ENCODE measurements at regions not wholly inside any gene's neighbourhood (a gene's known extent, or its start where the extent isn't known, plus 50 kb on each side); places are given as distances from the start of the nearest gene placed in this dataset.
"Not testable (repeated sequence)": the region's sequence is repeated elsewhere in the genome, so short reads cannot be mapped to it uniquely, and the experiment has no call there.

GRCh38 chr6:109912952-109913351, 65.2 kb upstream of the GPR6 start:
- no peak for TF ChIP-seq CTCF (IDR thresholded peaks at IDR 0.05; ENCODE audit: low read depth, low read length)
- no peak for DNase-seq (ENCODE audit: low read depth in 1 of 2, low spot score in 1 of 2)
- Histone ChIP-seq H3K4me1 (ENCODE audit: low read depth) (peaks cover 9% of the 10 kb centered on the region), H3K4me3 (no peak overlapping the region), H3K36me3 (no peaks in the 10 kb centered on the region), H3K27me3 (no peaks in the 10 kb centered on the region), H3K9me3 (ENCODE audit: low read depth) (no peaks in the 10 kb centered on the region), H3K27ac (no peak overlapping the region)

DNA sequence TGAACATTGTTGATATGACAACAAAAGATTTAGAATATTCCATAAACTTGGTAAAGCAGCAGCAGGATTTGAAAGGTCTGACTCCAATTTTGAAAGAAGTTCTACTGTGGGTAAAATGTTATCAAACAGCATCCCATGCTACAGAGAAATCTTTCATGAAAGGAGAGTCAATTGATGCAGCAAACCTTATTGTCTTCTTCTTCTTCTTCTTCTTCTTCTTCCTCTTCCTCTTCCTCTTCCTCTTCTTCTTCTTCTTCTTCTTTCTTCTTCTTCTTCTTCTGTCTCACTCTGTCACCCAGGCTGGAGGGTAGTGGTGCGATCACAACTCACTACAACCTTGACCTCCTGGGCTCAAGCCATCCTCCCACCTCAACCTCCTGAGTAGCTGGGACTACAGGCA, 62.4 kb upstream of the GPR6 start:
- not testable (repeated sequence) for H3K9me3 ChIP-seq (ENCODE audit: low read depth); H3K36me3 ChIP-seq; DNase-seq (ENCODE audit: low read depth in 1 of 2, low spot score in 1 of 2); H3K27me3 ChIP-seq; H3K4me1 ChIP-seq (ENCODE audit: low read depth); H3K4me3 ChIP-seq; H3K27ac ChIP-seq

DNA sequence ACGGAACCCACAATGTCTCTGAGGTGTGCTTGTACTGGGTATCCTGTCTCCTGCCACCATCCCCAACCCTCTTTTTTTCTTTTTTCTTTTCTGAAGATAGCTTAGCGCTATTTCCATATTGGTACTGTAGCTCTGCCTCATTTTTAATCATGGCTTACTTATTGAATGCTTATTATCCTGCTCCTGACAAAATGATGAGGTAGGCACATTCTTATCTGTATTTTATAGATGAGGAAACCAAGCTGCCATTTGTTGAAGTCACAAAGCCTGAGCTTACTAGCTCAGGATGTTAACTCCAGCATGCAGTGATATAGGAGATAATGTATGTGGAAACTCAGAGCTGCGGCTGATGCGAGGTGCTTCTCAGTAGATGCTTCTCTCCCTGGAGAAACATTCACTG, 61.4 kb upstream of the GPR6 start:
- Histone ChIP-seq H3K4me3 (no peak overlapping the region), H3K9me3 (ENCODE audit: low read depth) (no peaks in the 10 kb centered on the region), H3K27me3 (no peaks in the 10 kb centered on the region), H3K4me1 (ENCODE audit: low read depth) (peaks cover 8% of the 10 kb centered on the region), H3K27ac (no peak overlapping the region), H3K36me3 (no peaks in the 10 kb centered on the region)
- DNase-seq (ENCODE audit: low read depth in 1 of 2, low spot score in 1 of 2), result no peak
- TF ChIP-seq CTCF (IDR thresholded peaks at IDR 0.05; ENCODE audit: low read depth, low read length), result no peak

DNA sequence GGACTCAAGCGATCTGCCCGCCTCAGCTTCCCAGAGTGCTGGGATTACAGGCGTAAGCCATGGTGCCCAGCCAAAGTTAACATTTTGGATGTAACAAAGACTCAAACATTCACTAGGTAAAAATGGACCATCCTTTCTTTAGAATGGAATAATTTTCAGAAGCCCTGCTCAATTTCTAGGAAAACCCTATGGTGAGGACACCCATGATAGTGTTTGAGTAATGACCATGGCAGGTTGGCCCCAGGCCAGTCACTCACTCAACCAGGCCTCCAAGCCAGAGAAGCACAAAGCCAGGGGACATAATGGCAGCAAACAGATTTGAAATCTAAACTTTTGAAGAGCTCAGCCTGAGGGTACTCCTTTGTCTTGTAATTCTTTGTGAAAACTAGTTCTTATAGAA, 59.9 kb upstream of the GPR6 start:
- Histone ChIP-seq H3K4me1 (ENCODE audit: low read depth) (no peaks in the 10 kb centered on the region), H3K27ac (no peak overlapping the region), H3K27me3 (no peaks in the 10 kb centered on the region), H3K4me3 (no peak overlapping the region), H3K9me3 (ENCODE audit: low read depth) (no peaks in the 10 kb centered on the region), H3K36me3 (no peaks in the 10 kb centered on the region)
- DNase-seq (ENCODE audit: low read depth in 1 of 2, low spot score in 1 of 2), result no peak
- no peak for TF ChIP-seq CTCF (IDR thresholded peaks at IDR 0.05; ENCODE audit: low read depth, low read length)

GRCh38 chr6:109920911-109921310, 57.2 kb upstream of the GPR6 start:
- Histone ChIP-seq H3K4me3 (no peak overlapping the region), H3K27ac (no peak overlapping the region), H3K36me3 (no peaks in the 10 kb centered on the region), H3K9me3 (ENCODE audit: low read depth) (no peaks in the 10 kb centered on the region), H3K4me1 (ENCODE audit: low read depth) (no peaks in the 10 kb centered on the region), H3K27me3 (no peaks in the 10 kb centered on the region)
- DNase-seq (ENCODE audit: low read depth in 1 of 2, low spot score in 1 of 2), result no peak
- no peak for TF ChIP-seq CTCF (IDR thresholded peaks at IDR 0.05; ENCODE audit: low read depth, low read length)

GRCh38 chr6:109922851-109923250, 55.3 kb upstream of the GPR6 start:
- no peaks in the 10 kb centered on the region for H3K4me1 ChIP-seq (ENCODE audit: low read depth)
- no peak for TF ChIP-seq CTCF (IDR thresholded peaks at IDR 0.05; ENCODE audit: low read depth, low read length)
- no peak overlapping the region for H3K27ac ChIP-seq
- no peak for DNase-seq (ENCODE audit: low read depth in 1 of 2, low spot score in 1 of 2)
- H3K36me3 ChIP-seq, result no peaks in the 10 kb centered on the region
- no peak overlapping the region for H3K4me3 ChIP-seq
- H3K9me3 ChIP-seq (ENCODE audit: low read depth), result no peaks in the 10 kb centered on the region
- no peaks in the 10 kb centered on the region for H3K27me3 ChIP-seq
